ENCODE measurements at regions not wholly inside any gene's neighbourhood (a gene's known extent, or its start where the extent isn't known, plus 50 kb on each side); places are given as distances from the start of the nearest gene placed in this dataset.

DNA sequence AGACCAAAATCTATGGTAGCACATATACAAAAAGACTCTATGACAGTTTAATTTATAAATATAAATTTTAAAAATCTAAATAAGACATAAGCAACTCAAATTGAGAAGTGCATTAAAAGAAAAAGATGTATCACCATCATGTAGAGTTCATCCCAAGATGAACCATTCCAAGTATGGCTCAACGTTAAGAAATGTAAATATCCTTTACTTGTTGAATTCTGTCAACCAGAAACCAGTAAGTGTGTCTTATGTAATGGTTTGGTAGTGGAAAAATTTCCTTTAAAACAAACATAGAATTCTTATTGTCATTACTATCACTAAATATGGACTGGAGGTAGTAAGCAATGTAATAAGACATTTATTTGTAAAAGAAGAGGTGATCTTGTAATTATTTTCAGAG is 87.3 kb downstream of the YIPF5 start:
- DNase-seq: no peak

DNA sequence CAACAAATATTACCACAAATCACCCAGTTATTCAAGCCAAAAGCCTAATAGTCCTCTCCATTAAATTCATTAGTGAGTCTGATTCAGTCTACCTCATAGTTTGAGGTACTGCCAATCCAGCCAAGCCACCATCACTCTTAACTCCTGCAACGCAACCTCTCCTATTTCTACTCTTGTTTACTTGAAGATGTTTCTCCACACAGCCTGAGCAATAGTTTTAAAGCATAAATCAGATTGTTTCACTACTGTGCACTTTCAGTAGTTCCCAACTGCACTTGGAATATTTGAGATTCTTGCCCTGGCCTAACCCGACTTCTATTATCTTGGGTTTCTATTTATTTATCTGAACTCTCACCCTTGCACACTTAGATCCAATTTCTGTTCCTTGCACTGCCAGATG is 85.5 kb downstream of the YIPF5 start:
- DNase-seq: no peak

- no peak for DNase-seq
Measured at GRCh38 chr5:144085381-144085780, 85.1 kb downstream of the YIPF5 start.

DNA sequence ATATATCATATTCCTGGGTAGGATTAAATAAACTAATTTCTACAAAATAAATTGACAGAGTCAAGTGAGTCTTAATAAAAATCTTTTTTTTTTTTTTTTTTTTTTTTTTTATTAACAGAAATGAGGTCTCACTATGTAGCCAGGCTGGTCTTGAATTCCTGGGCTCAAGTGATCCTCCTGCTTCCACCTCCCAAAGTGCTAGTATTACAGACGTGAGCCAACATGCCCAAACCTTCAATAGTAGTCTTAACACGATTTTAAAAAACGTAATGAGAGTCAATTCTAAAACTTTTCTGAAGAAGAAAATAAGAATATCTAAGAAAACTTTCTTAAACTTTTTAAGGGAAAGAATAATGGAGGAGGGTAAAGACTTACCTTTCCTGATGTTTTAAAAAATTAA is 84.2 kb downstream of the YIPF5 start:
- DNase-seq: no peak

- DNase-seq: no peak
Measured at GRCh38 chr5:144087576-144087975, 82.9 kb downstream of the YIPF5 start.

- no peak for DNase-seq
Measured at GRCh38 chr5:144088206-144089064, 82.0 kb downstream of the YIPF5 start.

DNA sequence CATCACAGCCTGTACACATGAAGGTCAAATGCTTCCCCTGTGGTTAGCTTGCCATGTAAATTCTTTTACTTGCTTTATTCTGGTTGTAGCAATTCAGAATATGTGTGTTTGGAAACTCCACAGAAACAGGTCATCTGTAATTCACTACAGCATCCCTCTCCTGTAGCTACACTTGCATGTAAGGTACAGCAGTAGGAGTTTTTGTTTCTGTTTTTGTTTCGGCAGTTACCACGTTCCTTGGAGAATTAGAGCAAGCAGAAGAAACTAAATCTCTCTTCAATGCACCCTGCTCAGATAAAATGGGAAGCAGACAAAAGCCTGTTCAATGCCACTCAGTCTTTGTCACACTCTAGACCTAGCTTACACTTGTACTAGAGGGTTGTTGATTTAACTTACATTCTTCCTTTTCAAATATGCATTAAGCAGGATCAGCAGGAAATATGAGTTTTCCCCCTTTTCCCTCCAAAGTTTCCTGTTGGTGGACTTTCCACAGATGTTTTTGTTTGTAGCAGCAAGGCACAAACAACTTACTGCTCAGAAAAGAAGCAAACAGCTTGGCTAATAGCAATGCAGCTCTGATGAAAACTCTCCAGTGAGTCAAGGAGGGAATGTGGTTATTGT is 80.9 kb downstream of the YIPF5 start:
- no peak for DNase-seq

- no peak for DNase-seq
Measured at GRCh38 chr5:144092508-144092907, 78.0 kb downstream of the YIPF5 start.

- DNase-seq: no peak
Measured at GRCh38 chr5:144093400-144093799, 77.1 kb downstream of the YIPF5 start.

- peak; percentile 4 for DNase-seq
Measured at GRCh38 chr5:144093868-144094267, 76.6 kb downstream of the YIPF5 start.

- DNase-seq: no peak
Measured at GRCh38 chr5:144100702-144101101, 69.8 kb downstream of the YIPF5 start.

DNA sequence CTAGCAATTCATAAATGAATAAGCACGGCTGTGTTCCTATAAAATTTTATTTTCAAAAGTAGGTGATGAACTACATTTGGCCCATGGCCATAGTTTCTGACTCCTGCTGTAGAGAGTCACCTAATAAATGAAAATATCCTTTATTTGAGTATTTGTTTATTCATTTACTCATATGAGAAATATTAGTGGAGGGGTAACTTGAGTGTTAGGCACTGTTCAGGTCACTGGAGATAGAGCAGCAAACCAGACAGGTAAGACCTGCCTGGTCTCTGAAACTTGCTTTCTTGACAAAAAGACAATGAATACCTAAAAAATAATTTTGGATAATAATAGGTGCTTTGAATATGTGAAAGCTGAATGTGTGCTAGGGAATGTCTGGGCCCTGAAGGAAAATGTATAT is 68.8 kb downstream of the YIPF5 start:
- no peak for DNase-seq

DNA sequence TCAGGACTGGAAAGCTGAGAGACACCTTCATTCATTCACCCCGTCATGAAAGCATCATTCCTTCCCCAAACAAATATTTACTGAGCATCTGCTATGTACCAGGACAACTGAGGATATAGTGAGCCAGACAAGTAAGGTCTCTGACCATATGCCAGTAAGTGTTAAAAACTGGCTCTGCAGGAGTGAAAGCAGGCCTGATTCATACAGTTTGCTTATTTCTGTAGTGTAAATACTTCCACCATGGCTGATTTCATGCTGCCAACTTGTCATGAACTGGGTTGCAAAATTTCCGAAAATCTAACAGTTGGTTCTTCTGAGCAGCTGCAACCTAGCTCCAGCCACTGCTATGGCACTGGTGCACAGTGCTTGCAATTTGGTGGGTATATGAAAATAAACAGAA is 68.1 kb downstream of the YIPF5 start:
- DNase-seq: no peak

- DNase-seq: no peak
Measured at GRCh38 chr5:144102979-144103378, 67.5 kb downstream of the YIPF5 start.

DNA sequence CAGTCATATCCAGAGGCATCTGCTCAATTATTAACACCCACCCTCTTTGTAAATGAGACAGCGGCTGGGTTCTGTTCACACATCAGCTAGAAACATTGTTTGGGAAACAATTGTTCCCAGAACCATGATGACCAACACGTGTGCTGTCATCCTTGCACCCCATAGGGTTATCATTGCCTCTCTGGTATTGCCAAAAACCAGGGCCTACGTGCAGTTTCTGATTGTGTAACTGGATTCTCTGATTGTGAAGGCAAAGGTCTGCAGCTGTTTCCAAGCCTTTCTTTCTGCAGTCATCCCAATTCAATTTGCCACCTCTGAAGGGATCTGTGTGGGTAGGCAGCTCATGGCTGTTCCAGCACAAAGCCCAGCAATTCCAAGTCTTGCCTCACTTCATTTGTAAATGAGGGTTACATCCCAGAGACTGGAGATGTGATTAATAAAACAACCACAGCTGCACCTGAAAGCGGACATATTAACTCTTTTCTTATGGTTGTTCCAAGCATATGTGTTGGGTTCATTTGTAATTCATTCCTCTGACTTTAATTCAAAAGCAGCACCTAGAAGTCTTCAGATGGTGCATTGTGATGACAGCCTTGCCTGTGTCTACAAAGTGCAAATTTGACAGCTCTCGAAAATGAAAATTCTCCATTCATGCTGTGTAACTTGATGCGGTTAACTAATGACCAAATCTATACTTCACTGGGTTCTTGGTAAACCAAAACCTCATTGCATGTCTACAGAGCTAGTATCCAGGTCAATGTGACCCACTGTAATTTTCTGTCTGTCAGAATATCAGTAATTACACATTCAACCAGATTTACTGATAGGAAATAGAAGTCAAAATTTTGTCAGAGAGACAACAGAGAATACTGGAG is 66.6 kb downstream of the YIPF5 start:
- no peak for DNase-seq

GRCh38 chr5:144105371-144105770 is 65.1 kb downstream of the YIPF5 start:
- DNase-seq: no peak

GRCh38 chr5:144108131-144108530 is 62.3 kb downstream of the YIPF5 start:
- DNase-seq: no peak

All from hematopoietic multipotent progenitor cell treated with erythropoietin and hydrocortisone succinate and interleukin-3 and kit ligand, for 4 days (in vitro differentiated cells).